ENCODE measurements at regions not wholly inside any gene's neighbourhood (a gene's known extent, or its start where the extent isn't known, plus 50 kb on each side); places are given as distances from the start of the nearest gene placed in this dataset.

GRCh38 chr6:87807475-87807874 lies 105.4 kb upstream of the AKIRIN2 start:
- Histone ChIP-seq H3K4me1 (ENCODE audit: insufficient read depth) (no peaks in the 10 kb centered on the region), H3K27ac (no peak overlapping the region), H3K36me3 (no peaks in the 10 kb centered on the region), H3K9me3 (no peaks in the 10 kb centered on the region), H3K27me3 (no peaks in the 10 kb centered on the region), H3K4me3 (no peak overlapping the region)
- intact Hi-C loops (cut with DNase I), result no loop called here
- TF ChIP-seq CTCF (IDR thresholded peaks at IDR 0.05), result no peak
- no peak for TF ChIP-seq POLR2A (IDR thresholded peaks at IDR 0.05)
- TF ChIP-seq EP300 (IDR thresholded peaks at IDR 0.05), result no peak
- 93 to 98% (median 98%) methylated on average over 4 of the region's 4 CpGs for WGBS, 3 donors
- no peak for DNase-seq

- Histone ChIP-seq H3K27ac (no peak overlapping the region), H3K4me1 (ENCODE audit: insufficient read depth) (no peaks in the 10 kb centered on the region), H3K4me3 (no peak overlapping the region), H3K27me3 (no peaks in the 10 kb centered on the region), H3K36me3 (no peaks in the 10 kb centered on the region), H3K9me3 (no peaks in the 10 kb centered on the region)
- WGBS, 3 donors, result 36 to 53% (median 49%) methylated on average over 4 of the region's 4 CpGs
- intact Hi-C loops (cut with DNase I), result no loop called here
- no peak for TF ChIP-seq EP300 (IDR thresholded peaks at IDR 0.05)
- TF ChIP-seq POLR2A (IDR thresholded peaks at IDR 0.05), result no peak
- TF ChIP-seq CTCF (IDR thresholded peaks at IDR 0.05), result no peak
- no peak for DNase-seq
These were observed 104.6 kb upstream of the AKIRIN2 start for GRCh38 chr6:87806635-87807034.

GRCh38 chr6:87806099-87806498 lies 104.1 kb upstream of the AKIRIN2 start:
- intact Hi-C loops (cut with DNase I), result no loop called here
- no peak for DNase-seq
- TF ChIP-seq POLR2A (IDR thresholded peaks at IDR 0.05), result no peak
- TF ChIP-seq CTCF (IDR thresholded peaks at IDR 0.05), result no peak
- no peak for TF ChIP-seq EP300 (IDR thresholded peaks at IDR 0.05)
- 67 to 81% (median 77%) methylated on average over 1 of the region's 1 CpG for WGBS, 3 donors
- H3K36me3 ChIP-seq, result no peaks in the 10 kb centered on the region
- no peaks in the 10 kb centered on the region for H3K4me1 ChIP-seq (ENCODE audit: insufficient read depth)
- H3K27me3 ChIP-seq, result no peaks in the 10 kb centered on the region
- H3K27ac ChIP-seq, result no peak overlapping the region
- no peak overlapping the region for H3K4me3 ChIP-seq
- H3K9me3 ChIP-seq, result no peaks in the 10 kb centered on the region

GRCh38 chr6:87803791-87804190 lies 101.8 kb upstream of the AKIRIN2 start:
- Histone ChIP-seq H3K27me3 (no peaks in the 10 kb centered on the region), H3K9me3 (no peaks in the 10 kb centered on the region), H3K4me3 (no peak overlapping the region), H3K36me3 (no peaks in the 10 kb centered on the region), H3K4me1 (ENCODE audit: insufficient read depth) (no peaks in the 10 kb centered on the region), H3K27ac (no peak overlapping the region)
- TF ChIP-seq CTCF (IDR thresholded peaks at IDR 0.05), result no peak
- intact Hi-C loops (cut with DNase I), result no loop called here
- 89 to 95% (median 92%) methylated on average over 3 of the region's 3 CpGs for WGBS, 3 donors
- no peak for DNase-seq

- WGBS, 3 donors, result 76 to 80% (median 79%) methylated on average over 6 of the region's 6 CpGs
- H3K27me3 ChIP-seq, result no peaks in the 10 kb centered on the region
- no peak overlapping the region for H3K4me3 ChIP-seq
- H3K9me3 ChIP-seq, result no peaks in the 10 kb centered on the region
- H3K27ac ChIP-seq, result no peak overlapping the region
- no peaks in the 10 kb centered on the region for H3K36me3 ChIP-seq
- intact Hi-C loops (cut with DNase I), result no loop called here
- no peak for TF ChIP-seq POLR2A (IDR thresholded peaks at IDR 0.05)
- no peak for TF ChIP-seq CTCF (IDR thresholded peaks at IDR 0.05)
- no peak for TF ChIP-seq EP300 (IDR thresholded peaks at IDR 0.05)
- H3K4me1 ChIP-seq (ENCODE audit: insufficient read depth), result no peaks in the 10 kb centered on the region
- DNase-seq, result no peak
These were observed 97.6 kb upstream of the AKIRIN2 start for GRCh38 chr6:87799651-87800050.

Measured in ovary (tissue), 7 donors.